GM19468 (cell line): ENCODE measurements at regions not wholly inside any gene's neighbourhood (a gene's known extent, or its start where the extent isn't known, plus 50 kb on each side); places are given as distances from the start of the nearest gene placed in this dataset.

Experiments used
- ATAC-seq: cut with Tn5 transposase; IDR thresholded peaks from one replicate; pipeline ENCODE4 v1.9.1; 2021; ENCODE audit warnings: mild to moderate bottlenecking, moderate library complexity, moderate number of reproducible peaks; ENCODE audit not compliant: unreplicated experiment; ENCODE audit errors: extremely low read depth

GRCh38 chr11:127711748-127712147 lies 711.2 kb upstream of the KIRREL3 start:
- ATAC-seq, result no peak

DNA sequence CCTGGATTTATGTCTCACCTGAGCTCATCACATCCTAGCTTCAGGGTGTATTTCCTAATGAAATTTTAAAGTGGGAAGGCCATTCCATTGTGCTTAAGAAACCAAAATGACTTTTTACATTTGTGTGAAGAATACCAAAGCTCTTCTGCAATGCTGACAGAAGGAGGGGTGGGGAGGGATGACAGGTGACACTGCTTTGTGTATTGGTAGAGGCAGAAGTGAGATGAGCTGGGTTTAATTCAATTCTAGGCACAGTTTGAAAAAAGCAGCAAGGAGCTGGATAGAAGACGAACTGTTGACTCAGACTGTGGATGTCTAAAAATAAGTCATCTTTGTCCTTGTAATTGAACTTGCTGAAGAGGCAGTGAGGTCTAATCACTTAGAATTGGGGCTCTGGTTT lies 710.3 kb upstream of the KIRREL3 start:
- ATAC-seq, result no peak

GRCh38 chr11:127709960-127710359 lies 709.4 kb upstream of the KIRREL3 start:
- no peak for ATAC-seq

DNA sequence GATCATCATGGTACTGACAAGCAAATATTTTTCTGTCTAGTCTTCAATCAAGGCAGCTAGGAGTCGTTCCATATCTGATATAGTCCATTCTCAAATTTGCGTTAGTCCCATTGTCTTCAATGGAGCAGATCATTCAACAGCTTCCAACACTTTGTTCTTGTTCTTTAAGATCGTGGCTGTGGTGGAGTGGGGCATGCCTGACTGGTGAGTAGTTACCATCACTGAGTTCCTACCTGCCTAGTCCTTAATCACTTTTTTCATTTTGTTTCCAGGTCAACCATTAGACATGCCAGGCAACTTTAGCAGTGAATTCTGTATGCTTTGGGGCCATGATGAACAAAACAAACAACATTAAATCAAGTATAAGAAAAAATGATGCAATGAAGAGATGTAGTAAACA lies 693.1 kb upstream of the KIRREL3 start:
- no peak for ATAC-seq

- no peak for ATAC-seq
Observed at GRCh38 chr11:127683321-127683720, 682.8 kb upstream of the KIRREL3 start.

- ATAC-seq, result no peak
Observed at GRCh38 chr11:127679816-127680545, 679.4 kb upstream of the KIRREL3 start.

DNA sequence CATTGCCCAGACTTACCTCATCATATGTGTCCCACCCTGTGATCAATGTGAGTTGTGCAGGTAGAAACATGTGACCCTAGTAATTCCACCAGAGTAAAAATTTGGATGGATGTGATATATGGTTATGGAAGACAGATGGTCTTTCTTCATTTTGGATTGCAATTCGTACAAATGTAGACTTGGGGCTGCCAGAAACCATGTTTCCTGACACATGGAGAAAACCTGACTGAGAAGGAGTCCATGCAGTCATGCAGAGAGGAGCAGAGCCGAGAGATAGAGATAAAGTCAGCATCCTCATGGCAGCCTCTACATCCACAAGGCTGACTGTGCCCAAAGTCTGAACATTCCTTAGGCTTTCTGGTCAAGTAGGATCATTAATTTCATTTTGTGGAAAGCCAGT lies 678.1 kb upstream of the KIRREL3 start:
- no peak for ATAC-seq

GRCh38 chr11:127677660-127678425 lies 677.3 kb upstream of the KIRREL3 start:
- no peak for ATAC-seq

DNA sequence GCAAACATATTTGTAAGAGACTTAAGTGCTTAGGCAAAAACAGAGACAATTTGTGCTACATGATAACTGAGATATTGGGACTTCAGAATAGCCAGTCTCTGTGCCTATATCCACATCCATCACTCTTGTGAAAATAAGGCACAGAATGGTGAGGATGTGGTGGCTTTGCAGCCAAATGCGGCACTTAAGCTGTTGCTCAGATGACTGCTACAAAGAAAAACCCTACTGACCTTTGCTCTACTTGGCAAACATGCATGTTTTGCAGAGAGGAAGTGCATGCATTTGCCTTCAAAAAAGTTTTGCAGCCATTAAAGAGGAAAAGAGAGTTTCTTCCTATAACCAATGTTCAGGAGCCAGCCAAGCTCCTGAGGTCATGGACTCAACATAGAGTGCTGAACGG lies 675.0 kb upstream of the KIRREL3 start:
- no peak for ATAC-seq

DNA sequence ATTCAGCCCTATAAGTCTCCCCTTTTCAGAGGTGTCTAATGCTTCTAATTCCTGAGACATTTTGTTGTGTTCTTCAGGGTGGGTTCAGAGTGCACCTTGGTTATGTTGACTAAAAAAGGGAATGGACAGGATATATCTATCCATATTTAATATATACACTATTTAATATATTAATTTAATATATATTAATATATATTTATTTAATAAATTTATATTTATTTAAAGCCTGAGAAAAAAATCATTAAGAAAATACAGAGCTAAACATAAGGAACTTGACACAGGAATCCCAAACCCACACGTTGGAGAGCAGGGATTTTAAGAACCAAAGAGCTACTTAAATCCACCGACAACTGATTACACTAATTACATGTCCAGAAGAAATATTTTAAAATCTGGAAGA lies 674.2 kb upstream of the KIRREL3 start:
- ATAC-seq, result no peak

- no peak for ATAC-seq
Observed at GRCh38 chr11:127670374-127671119, 670.0 kb upstream of the KIRREL3 start.

GRCh38 chr11:127656116-127656836 lies 655.7 kb upstream of the KIRREL3 start:
- no peak for ATAC-seq

- ATAC-seq, result no peak
Observed at GRCh38 chr11:127653076-127653475, 652.5 kb upstream of the KIRREL3 start.

DNA sequence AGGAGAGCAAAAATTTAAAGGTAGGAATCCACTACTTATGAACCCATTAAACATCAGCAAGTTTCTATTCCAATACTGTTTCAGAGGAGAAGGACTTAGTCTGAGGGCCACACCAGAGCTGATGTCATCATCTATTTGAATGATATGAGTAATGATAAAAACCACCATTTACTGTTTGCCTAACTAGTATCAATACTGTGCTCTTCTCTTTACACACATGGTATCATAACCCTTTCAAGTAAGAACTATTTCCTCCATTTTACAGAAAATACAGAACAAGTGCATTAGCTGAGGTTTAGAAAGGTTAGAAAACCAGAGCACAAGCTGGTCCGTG lies 651.3 kb upstream of the KIRREL3 start:
- ATAC-seq, result no peak

- ATAC-seq, result no peak
Observed at GRCh38 chr11:127651175-127651887, 650.8 kb upstream of the KIRREL3 start.

GRCh38 chr11:127649958-127650357 lies 649.4 kb upstream of the KIRREL3 start:
- no peak for ATAC-seq

GRCh38 chr11:127649071-127649470 lies 648.5 kb upstream of the KIRREL3 start:
- ATAC-seq, result no peak

DNA sequence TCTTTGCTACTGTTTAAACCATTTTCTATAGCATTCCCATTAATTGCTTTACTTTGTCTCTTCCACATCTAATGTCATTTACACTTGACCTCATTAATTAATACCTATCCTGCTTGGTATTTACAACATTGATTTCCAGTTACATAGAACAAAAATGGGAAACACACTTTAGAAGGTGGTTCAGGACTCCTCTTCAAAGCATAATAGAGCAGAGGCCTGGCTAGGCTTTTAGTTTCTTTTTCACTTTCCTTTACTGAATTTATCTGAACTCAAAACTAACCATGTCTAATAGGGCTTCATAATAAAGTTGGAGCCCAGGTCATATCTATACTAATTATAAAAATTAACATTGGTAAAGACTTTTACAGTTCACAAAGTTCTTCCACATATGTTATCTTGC lies 648.0 kb upstream of the KIRREL3 start:
- no peak for ATAC-seq

DNA sequence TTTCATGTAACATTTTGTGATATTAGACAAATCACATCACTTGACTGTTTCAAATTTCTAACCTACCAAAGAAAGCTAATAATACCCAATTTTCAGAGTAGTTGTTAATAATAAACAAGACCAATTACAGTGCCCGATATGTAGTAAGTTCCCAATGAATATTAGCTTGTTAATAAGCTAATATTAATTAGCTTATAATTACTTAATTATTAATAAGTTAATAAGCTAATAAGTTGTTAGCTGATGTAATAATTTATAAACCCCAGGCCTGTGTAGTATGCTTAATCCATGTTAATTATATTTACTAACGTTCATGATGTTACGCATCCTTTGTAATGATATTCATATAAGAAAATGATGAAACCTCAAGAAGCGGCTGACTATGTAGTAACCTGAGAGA lies 643.8 kb upstream of the KIRREL3 start:
- no peak for ATAC-seq
